ENCODE measurements at regions not wholly inside any gene's neighbourhood (a gene's known extent, or its start where the extent isn't known, plus 50 kb on each side); places are given as distances from the start of the nearest gene placed in this dataset.

DNA sequence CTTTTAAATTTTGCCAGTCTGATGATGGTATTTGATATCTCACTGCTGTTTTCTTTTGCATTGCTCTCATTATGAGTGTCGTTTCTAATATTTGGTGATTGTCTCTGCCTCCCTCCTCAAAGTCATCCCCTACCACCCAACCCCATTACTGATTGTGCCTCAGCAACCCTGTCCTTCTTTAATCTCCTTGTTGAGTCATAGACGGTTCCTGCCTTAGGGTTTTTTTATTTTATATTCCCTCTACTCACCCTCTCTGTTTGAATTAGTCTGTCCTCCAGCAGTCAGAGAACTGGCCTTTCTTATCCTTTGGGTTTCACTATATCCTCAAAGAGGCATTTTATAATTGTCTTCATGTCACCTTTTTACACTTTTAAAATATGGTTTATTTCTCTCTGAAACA lies 409.3 kb upstream of the CPEB2 start:
- Histone ChIP-seq H3K27ac (ENCODE audit: low read length) (no peak overlapping the region), H3K27me3 (ENCODE audit: control insufficient read depth, insufficient read depth, low read length) (no peaks in the 10 kb centered on the region), H3K9me3 (ENCODE audit: control insufficient read depth, low read depth, low read length) (no peaks in the 10 kb centered on the region), H3K4me1 (ENCODE audit: control insufficient read depth, insufficient read depth, low read length) (no peaks in the 10 kb centered on the region), H3K36me3 (ENCODE audit: control insufficient read depth, insufficient read depth, low read length) (no peaks in the 10 kb centered on the region), H3K4me3 (ENCODE audit: low read length) (no peak overlapping the region)
- DNase-seq = no peak
- 20% methylated on average over 1 of the region's 2 CpGs for WGBS (ENCODE audit: insufficient coverage, low lambda C conversion rate)

DNA sequence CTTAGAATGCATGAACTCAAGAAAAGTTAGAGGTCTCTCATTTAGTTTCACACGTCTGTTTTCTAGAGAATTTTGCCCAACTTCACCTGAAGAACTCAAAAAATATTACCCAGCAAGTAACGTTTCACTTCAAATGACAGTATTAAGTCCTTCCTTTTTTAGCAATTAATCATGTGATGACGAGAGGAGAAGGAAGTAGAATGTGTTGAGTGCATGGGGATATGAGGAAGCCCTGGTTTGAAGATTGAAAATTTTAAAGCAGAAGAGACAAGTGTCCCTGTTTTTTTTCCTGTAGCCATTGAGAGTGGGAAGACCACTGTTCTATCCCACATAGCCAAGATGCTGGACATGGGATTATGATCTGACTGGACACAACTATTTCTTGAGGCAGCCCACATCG lies 406.3 kb upstream of the CPEB2 start:
- DNase-seq = no peak

DNA sequence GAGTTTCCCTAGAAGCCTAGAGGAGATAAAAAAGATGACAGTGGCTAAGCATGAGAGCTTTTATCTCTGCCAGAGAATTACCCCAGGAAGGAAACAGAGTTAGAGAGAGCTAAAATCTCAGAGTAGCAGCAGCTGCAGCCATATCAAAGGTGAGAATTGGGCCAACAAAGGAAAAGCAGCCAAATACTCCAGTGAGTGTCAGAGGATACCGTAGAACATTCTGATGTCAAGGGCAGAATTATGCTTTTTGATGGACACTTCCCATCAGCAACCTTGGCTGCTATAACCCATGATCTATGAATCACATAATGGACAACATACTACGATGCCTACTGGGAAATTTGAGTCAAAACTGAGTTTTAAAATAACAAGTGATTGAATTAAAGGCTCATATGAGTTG lies 405.8 kb upstream of the CPEB2 start:
- H3K27me3 ChIP-seq (ENCODE audit: control insufficient read depth, insufficient read depth, low read length) = no peaks in the 10 kb centered on the region
- H3K4me3 ChIP-seq (ENCODE audit: low read length) = no peak overlapping the region
- no peaks in the 10 kb centered on the region for H3K9me3 ChIP-seq (ENCODE audit: control insufficient read depth, low read depth, low read length)
- H3K27ac ChIP-seq (ENCODE audit: low read length) = no peak overlapping the region
- no peaks in the 10 kb centered on the region for H3K4me1 ChIP-seq (ENCODE audit: control insufficient read depth, insufficient read depth, low read length)
- no peak for DNase-seq
- WGBS (ENCODE audit: insufficient coverage, low lambda C conversion rate) = no CpG with 5 or more reads among the region's 2 CpGs
- no peaks in the 10 kb centered on the region for H3K36me3 ChIP-seq (ENCODE audit: control insufficient read depth, insufficient read depth, low read length)

More for the DNA sequence above, 406.3 kb upstream of the CPEB2 start:
- H3K4me3 ChIP-seq (ENCODE audit: low read length) = no peak overlapping the region
- WGBS (ENCODE audit: insufficient coverage, low lambda C conversion rate) = 50% methylated on average over 2 of the region's 4 CpGs
- H3K4me1 ChIP-seq (ENCODE audit: control insufficient read depth, insufficient read depth, low read length) = no peaks in the 10 kb centered on the region
- H3K27me3 ChIP-seq (ENCODE audit: control insufficient read depth, insufficient read depth, low read length) = no peaks in the 10 kb centered on the region
- H3K36me3 ChIP-seq (ENCODE audit: control insufficient read depth, insufficient read depth, low read length) = no peaks in the 10 kb centered on the region
- no peaks in the 10 kb centered on the region for H3K9me3 ChIP-seq (ENCODE audit: control insufficient read depth, low read depth, low read length)
- no peak overlapping the region for H3K27ac ChIP-seq (ENCODE audit: low read length)

DNA sequence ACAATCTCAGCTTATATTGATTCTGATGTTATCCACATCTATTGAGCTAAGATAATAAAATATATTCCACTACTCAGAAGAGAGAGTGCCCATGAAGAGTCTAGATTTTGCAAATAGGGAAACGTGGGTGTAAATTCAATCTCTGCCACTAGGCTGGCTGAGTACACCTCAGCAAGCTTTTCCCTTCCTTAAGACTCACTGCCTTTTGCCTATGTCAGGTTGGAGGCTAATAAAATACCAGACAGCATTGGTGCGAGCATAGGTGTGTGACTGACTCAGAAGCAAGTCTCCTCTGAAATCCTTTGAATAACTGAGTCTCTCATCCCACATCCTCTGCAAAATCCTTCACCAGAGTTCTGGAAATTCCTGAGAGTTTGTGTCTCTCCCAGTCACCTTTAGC lies 405.4 kb upstream of the CPEB2 start:
- H3K27me3 ChIP-seq (ENCODE audit: control insufficient read depth, insufficient read depth, low read length) = no peaks in the 10 kb centered on the region
- no peak for DNase-seq
- H3K36me3 ChIP-seq (ENCODE audit: control insufficient read depth, insufficient read depth, low read length) = no peaks in the 10 kb centered on the region
- no peak overlapping the region for H3K4me3 ChIP-seq (ENCODE audit: low read length)
- 67% methylated on average over 1 of the region's 2 CpGs for WGBS (ENCODE audit: insufficient coverage, low lambda C conversion rate)
- H3K4me1 ChIP-seq (ENCODE audit: control insufficient read depth, insufficient read depth, low read length) = no peaks in the 10 kb centered on the region
- no peak overlapping the region for H3K27ac ChIP-seq (ENCODE audit: low read length)
- H3K9me3 ChIP-seq (ENCODE audit: control insufficient read depth, low read depth, low read length) = no peaks in the 10 kb centered on the region

DNA sequence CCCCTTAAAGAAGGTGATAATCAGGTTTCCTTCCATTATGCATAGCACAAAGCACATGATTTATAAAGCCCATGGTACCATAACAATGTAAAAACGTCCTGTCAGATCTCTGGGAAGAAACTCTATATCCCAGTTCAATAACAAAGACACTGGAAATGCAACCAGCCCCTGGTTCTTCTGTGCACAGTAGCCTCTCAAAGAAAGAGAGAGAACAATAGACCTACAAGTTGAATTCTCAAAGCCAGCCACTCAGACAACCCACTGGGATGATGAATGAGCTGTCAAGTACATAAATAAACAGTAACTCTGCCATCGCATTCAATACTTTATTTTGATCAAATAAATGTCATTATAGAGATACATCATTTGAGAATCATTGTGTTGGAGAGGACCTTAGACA lies 400.1 kb upstream of the CPEB2 start:
- Histone ChIP-seq H3K4me1 (ENCODE audit: control insufficient read depth, insufficient read depth, low read length) (no peaks in the 10 kb centered on the region), H3K9me3 (ENCODE audit: control insufficient read depth, low read depth, low read length) (no peaks in the 10 kb centered on the region), H3K27ac (ENCODE audit: low read length) (no peak overlapping the region), H3K27me3 (ENCODE audit: control insufficient read depth, insufficient read depth, low read length) (no peaks in the 10 kb centered on the region), H3K4me3 (ENCODE audit: low read length) (no peak overlapping the region), H3K36me3 (ENCODE audit: control insufficient read depth, insufficient read depth, low read length) (no peaks in the 10 kb centered on the region)
- WGBS (ENCODE audit: insufficient coverage, low lambda C conversion rate) = no CpG with 5 or more reads among the region's 2 CpGs
- no peak for DNase-seq

DNA sequence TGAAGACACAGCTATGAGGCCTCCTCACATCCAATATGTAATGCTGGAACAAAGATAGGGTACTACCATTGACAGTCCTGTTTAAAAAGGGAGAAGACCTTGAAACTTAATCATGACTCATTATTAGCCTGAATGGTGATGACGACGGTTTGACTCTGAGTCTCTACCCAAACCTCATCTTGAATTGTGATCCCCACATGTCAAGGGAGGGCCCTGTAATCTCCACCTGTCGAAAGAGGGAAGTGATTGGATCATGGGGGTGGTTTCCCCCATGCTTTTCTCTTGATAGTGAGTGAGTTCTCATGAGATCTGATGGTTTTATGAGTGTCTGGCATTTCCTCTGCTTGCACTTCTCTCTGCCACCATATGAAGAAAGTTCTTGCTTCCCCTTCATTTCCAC lies 395.3 kb upstream of the CPEB2 start:
- Histone ChIP-seq H3K27me3 (ENCODE audit: control insufficient read depth, insufficient read depth, low read length) (no peaks in the 10 kb centered on the region), H3K4me3 (ENCODE audit: low read length) (no peak overlapping the region), H3K4me1 (ENCODE audit: control insufficient read depth, insufficient read depth, low read length) (no peaks in the 10 kb centered on the region), H3K36me3 (ENCODE audit: control insufficient read depth, insufficient read depth, low read length) (no peaks in the 10 kb centered on the region), H3K9me3 (ENCODE audit: control insufficient read depth, low read depth, low read length) (no peaks in the 10 kb centered on the region), H3K27ac (ENCODE audit: low read length) (no peak overlapping the region)
- no peak for DNase-seq
- WGBS (ENCODE audit: insufficient coverage, low lambda C conversion rate) = no CpG with 5 or more reads among the region's 3 CpGs

DNA sequence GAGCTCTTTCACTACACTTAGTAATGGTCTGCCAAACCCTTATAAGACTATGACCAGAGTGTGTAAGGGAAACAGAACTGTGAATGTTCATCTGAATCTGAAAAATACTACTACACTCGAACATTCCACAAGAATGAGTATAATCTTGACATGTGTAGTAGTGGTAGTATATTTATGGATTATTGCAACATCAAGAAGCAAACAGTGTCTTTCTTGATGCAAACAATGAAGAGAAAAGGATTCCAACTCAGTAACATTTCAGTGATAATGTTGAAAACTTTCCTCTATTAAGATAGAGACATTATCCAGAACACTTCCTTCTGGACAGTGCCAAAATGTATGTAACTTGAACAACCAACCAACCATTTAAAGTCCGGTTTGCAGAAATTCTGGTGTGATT lies 394.7 kb upstream of the CPEB2 start:
- no peaks in the 10 kb centered on the region for H3K9me3 ChIP-seq (ENCODE audit: control insufficient read depth, low read depth, low read length)
- no peaks in the 10 kb centered on the region for H3K36me3 ChIP-seq (ENCODE audit: control insufficient read depth, insufficient read depth, low read length)
- WGBS (ENCODE audit: insufficient coverage, low lambda C conversion rate) = 0% methylated on average over 1 of the region's 2 CpGs
- no peak overlapping the region for H3K4me3 ChIP-seq (ENCODE audit: low read length)
- H3K27ac ChIP-seq (ENCODE audit: low read length) = no peak overlapping the region
- no peaks in the 10 kb centered on the region for H3K27me3 ChIP-seq (ENCODE audit: control insufficient read depth, insufficient read depth, low read length)
- DNase-seq = peak in 1 of 2 donors; percentile 3
- no peaks in the 10 kb centered on the region for H3K4me1 ChIP-seq (ENCODE audit: control insufficient read depth, insufficient read depth, low read length)

DNA sequence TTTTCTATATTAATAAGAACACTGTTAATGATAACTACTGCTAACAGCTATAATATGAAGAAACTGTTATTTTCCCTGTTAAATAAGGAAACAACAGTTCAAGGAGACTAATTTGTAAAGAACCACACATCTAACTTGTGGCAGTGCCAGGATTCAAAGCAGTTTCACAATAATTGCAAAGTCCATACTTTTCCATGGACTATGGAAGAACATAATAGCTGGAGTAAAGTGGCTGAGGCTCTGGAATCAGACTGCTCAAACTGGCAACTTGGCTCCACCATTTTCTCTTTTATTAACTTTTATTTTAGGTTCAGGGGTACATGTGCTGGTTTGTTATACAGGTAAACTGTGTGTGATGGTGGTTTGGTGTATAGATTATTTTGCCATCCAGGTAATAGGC lies 393.7 kb upstream of the CPEB2 start:
- H3K27ac ChIP-seq (ENCODE audit: low read length) = no peak overlapping the region
- H3K36me3 ChIP-seq (ENCODE audit: control insufficient read depth, insufficient read depth, low read length) = no peaks in the 10 kb centered on the region
- H3K4me3 ChIP-seq (ENCODE audit: low read length) = no peak overlapping the region
- no peak for DNase-seq
- H3K9me3 ChIP-seq (ENCODE audit: control insufficient read depth, low read depth, low read length) = no peaks in the 10 kb centered on the region
- H3K27me3 ChIP-seq (ENCODE audit: control insufficient read depth, insufficient read depth, low read length) = no peaks in the 10 kb centered on the region
- no peaks in the 10 kb centered on the region for H3K4me1 ChIP-seq (ENCODE audit: control insufficient read depth, insufficient read depth, low read length)

DNA sequence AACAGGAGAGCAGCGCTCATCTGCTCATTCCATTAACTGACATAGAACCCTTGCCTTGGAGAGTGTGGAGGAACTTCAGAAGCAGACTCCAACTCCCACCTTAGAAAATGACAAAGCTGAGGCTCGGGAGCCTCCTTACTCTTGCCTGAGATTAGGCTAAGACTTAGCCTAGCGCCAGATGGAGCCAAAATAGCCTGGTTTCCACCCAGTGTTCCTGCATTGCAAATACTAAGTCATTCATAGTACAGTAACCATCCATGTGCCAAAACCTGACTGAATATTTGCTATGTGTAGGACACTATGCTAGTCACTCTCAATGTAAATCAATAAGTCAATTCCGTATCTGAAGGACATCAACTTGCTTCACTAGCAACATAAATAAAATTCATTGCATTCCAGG lies 387.4 kb upstream of the CPEB2 start:
- WGBS (ENCODE audit: insufficient coverage, low lambda C conversion rate) = no CpG with 5 or more reads among the region's 4 CpGs

DNA sequence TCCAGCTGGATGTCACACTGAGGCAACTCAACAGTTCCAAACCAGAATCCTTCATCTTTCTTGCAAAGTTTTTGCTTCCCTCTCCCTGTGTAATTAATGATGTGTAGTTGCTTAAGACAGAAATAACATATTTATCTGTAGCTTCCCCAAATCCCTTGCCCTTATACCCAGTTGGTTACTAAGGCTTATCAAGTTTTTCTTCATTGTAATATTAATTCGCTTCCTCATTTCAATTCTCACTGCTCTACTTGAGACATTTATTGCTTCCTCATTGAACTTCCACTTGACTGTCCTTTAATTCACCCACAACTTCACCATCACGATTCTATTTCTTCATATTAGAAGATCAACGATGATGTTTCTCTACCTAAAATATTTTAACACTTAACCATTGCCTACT lies 386.6 kb upstream of the CPEB2 start:
- 84% methylated on average over 3 of the region's 3 CpGs for WGBS (ENCODE audit: insufficient coverage, low lambda C conversion rate)
- Histone ChIP-seq H3K27me3 (ENCODE audit: control insufficient read depth, insufficient read depth, low read length) (no peaks in the 10 kb centered on the region), H3K27ac (ENCODE audit: low read length) (no peak overlapping the region), H3K36me3 (ENCODE audit: control insufficient read depth, insufficient read depth, low read length) (no peaks in the 10 kb centered on the region), H3K4me3 (ENCODE audit: low read length) (no peak overlapping the region), H3K9me3 (ENCODE audit: control insufficient read depth, low read depth, low read length) (no peaks in the 10 kb centered on the region), H3K4me1 (ENCODE audit: control insufficient read depth, insufficient read depth, low read length) (no peaks in the 10 kb centered on the region)
- no peak for DNase-seq

More for the DNA sequence above, 387.4 kb upstream of the CPEB2 start:
- Histone ChIP-seq H3K27ac (ENCODE audit: low read length) (no peak overlapping the region), H3K27me3 (ENCODE audit: control insufficient read depth, insufficient read depth, low read length) (no peaks in the 10 kb centered on the region), H3K4me1 (ENCODE audit: control insufficient read depth, insufficient read depth, low read length) (no peaks in the 10 kb centered on the region), H3K9me3 (ENCODE audit: control insufficient read depth, low read depth, low read length) (no peaks in the 10 kb centered on the region), H3K4me3 (ENCODE audit: low read length) (no peak overlapping the region), H3K36me3 (ENCODE audit: control insufficient read depth, insufficient read depth, low read length) (no peaks in the 10 kb centered on the region)
- DNase-seq = no peak

DNA sequence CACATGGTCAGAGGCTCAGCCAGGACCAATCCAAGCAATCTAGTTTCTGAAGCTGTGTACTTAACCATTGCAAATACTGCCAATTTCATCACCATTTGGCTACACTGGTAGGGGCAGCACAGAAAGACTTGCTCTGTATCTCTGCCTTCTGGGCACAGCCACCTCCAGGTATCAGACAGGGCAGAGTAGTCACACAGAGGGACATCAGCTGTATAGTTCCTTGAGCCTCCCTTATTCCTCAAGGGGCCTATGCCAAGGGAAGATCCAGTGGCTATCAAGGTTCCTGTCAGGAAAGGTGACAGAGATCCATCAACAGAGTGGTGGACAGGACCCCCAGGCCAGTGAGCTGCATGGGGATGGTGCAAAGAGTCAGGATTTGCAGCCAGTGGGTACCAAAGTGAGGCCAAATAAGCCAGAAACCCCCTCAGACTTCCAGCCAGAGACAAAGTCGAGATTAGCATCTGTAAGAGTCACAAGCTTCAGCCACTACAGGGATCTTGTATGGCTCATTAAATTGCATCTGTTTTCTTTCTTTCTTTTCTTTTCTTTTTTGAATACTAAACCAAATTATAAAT lies 381.6 kb upstream of the CPEB2 start:
- H3K4me1 ChIP-seq (ENCODE audit: control insufficient read depth, insufficient read depth, low read length) = no peaks in the 10 kb centered on the region
- no peak overlapping the region for H3K4me3 ChIP-seq (ENCODE audit: low read length)
- H3K9me3 ChIP-seq (ENCODE audit: control insufficient read depth, low read depth, low read length) = no peaks in the 10 kb centered on the region
- H3K36me3 ChIP-seq (ENCODE audit: control insufficient read depth, insufficient read depth, low read length) = no peaks in the 10 kb centered on the region
- H3K27me3 ChIP-seq (ENCODE audit: control insufficient read depth, insufficient read depth, low read length) = no peaks in the 10 kb centered on the region
- no peak overlapping the region for H3K27ac ChIP-seq (ENCODE audit: low read length)
- no CpG with 5 or more reads among the region's 1 CpG for WGBS (ENCODE audit: insufficient coverage, low lambda C conversion rate)
- no peak for DNase-seq
